K562 (cell line): ENCODE measurements at regions not wholly inside any gene's neighbourhood (a gene's known extent, or its start where the extent isn't known, plus 50 kb on each side); places are given as distances from the start of the nearest gene placed in this dataset.

ENCODE experiments used
- CAMTA2 ChIP-seq: fragments of 250-450 bp; sonication (Bioruptor Pico); conservative IDR thresholded peaks from 2 replicates; pipeline ENCODE4 v1.5.1; 2022
- CTBP1 ChIP-seq: fragments of 450-650 bp; IDR thresholded peaks from 2 replicates; pipeline ENCODE4 v1.6.1; 2016; ENCODE audit warnings: borderline replicate concordance
- GTF2A2 ChIP-seq: IDR thresholded peaks from 2 replicates; pipeline ENCODE4 v1.6.1; 2016; ENCODE audit warnings: mild to moderate bottlenecking, missing genetic modification characterization, missing compliant biosample characterization
- MIER1 ChIP-seq: fragments of 450-650 bp; IDR thresholded peaks from 2 replicates; pipeline ENCODE4 v1.6.1; 2016; ENCODE audit warnings: antibody characterized with exemption, mild to moderate bottlenecking, low read depth
- MTA1 ChIP-seq: fragments of 450-650 bp; IDR thresholded peaks from 2 replicates; pipeline ENCODE4 v1.6.1; 2017; ENCODE audit warnings: borderline replicate concordance
- TAF9B ChIP-seq: fragments of 450-650 bp; IDR thresholded peaks from 2 replicates; pipeline ENCODE4 v1.6.1; 2018; ENCODE audit warnings: mild to moderate bottlenecking; ENCODE audit not compliant: partially characterized antibody
- ZNF431 ChIP-seq: sonication (generic); formaldehyde crosslinking; IDR thresholded peaks from 2 replicates; pipeline ENCODE4 v1.8.0; 2022; ENCODE audit warnings: mild to moderate bottlenecking, missing genetic modification reagents
- ZNF717 ChIP-seq: fragments of 250-450 bp; sonication (Bioruptor Pico); IDR thresholded peaks from 2 replicates; pipeline ENCODE4 v1.5.0; 2021
- TF ChIP-seq, protein P1 (sequence below), 2 experiments: fragments of 450-650 bp; IDR thresholded peaks; 2 replicates each; pipeline ENCODE4 v1.6.1; 2018; ENCODE audit warnings: mild to moderate bottlenecking in 2 of 2, low read depth in 1 of 2; ENCODE audit not compliant: partially characterized antibody in 2 of 2
- TF ChIP-seq, protein P2 (sequence below): fragments of 150-350 bp; conservative IDR thresholded peaks from 2 replicates; pipeline ENCODE4 v1.6.1; 2014; ENCODE audit warnings: low read length
- TF ChIP-seq, protein P3 (sequence below): fragments of 250-450 bp; sonication (Bioruptor Pico); IDR thresholded peaks from 2 replicates; pipeline ENCODE4 v1.4.0; 2020; ENCODE audit warnings: mild to moderate bottlenecking, moderate library complexity
- TF ChIP-seq, protein P4 (sequence below): fragments of 200-800 bp; sonication (Bioruptor generic); IDR thresholded peaks from 2 replicates; pipeline ENCODE4 v1.6.1; 2017; ENCODE audit warnings: missing genetic modification characterization, missing compliant biosample characterization
- TF ChIP-seq, protein P5 (sequence below): sonication (generic); formaldehyde crosslinking; IDR thresholded peaks from 2 replicates; pipeline ENCODE4 v1.8.0; 2022; ENCODE audit warnings: mild to moderate bottlenecking, missing genetic modification reagents
- TF ChIP-seq, protein P6 (sequence below): IDR thresholded peaks from 2 replicates; pipeline ENCODE4 v1.6.1; 2016; ENCODE audit warnings: missing genetic modification characterization, missing compliant biosample characterization

DNA sequence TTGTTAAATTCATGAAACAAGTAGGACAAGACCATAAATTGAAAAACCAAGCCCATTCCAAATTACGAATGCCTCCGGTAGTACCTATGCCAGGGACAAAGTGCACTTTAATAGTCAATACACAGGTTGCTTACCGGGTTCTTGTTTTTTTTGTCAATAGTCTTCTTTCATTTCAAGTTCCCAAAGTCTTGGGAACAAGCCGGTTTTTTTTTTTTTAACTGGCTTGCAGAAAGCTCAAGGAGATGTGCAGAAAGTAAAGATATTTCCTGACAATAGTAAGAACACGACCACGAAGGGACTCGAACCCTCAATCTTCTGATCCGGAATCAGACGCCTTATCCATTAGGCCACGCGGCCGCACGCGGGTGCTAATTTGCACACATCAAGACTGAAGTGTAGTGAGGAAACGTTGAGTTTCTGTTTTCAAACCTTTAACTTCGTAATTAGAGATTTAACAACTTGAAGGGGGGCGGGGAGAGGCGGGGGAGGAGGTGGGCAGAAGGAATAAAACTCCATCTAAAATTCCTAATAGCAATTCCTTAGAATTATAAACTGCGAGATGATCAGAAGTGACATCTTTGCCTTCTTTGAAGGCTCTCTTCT, 181.0 kb downstream of the TRIM27 start (continued):
- TF ChIP-seq, protein P1, sequence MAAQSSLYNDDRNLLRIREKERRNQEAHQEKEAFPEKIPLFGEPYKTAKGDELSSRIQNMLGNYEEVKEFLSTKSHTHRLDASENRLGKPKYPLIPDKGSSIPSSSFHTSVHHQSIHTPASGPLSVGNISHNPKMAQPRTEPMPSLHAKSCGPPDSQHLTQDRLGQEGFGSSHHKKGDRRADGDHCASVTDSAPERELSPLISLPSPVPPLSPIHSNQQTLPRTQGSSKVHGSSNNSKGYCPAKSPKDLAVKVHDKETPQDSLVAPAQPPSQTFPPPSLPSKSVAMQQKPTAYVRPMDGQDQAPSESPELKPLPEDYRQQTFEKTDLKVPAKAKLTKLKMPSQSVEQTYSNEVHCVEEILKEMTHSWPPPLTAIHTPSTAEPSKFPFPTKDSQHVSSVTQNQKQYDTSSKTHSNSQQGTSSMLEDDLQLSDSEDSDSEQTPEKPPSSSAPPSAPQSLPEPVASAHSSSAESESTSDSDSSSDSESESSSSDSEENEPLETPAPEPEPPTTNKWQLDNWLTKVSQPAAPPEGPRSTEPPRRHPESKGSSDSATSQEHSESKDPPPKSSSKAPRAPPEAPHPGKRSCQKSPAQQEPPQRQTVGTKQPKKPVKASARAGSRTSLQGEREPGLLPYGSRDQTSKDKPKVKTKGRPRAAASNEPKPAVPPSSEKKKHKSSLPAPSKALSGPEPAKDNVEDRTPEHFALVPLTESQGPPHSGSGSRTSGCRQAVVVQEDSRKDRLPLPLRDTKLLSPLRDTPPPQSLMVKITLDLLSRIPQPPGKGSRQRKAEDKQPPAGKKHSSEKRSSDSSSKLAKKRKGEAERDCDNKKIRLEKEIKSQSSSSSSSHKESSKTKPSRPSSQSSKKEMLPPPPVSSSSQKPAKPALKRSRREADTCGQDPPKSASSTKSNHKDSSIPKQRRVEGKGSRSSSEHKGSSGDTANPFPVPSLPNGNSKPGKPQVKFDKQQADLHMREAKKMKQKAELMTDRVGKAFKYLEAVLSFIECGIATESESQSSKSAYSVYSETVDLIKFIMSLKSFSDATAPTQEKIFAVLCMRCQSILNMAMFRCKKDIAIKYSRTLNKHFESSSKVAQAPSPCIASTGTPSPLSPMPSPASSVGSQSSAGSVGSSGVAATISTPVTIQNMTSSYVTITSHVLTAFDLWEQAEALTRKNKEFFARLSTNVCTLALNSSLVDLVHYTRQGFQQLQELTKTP (IDR thresholded peaks at IDR 0.05; ENCODE audit: low read depth in 1 of 2, partially characterized antibody in 2 of 2), result peak in 1 of 2 experiments; percentile 18
- TF ChIP-seq, protein P2, sequence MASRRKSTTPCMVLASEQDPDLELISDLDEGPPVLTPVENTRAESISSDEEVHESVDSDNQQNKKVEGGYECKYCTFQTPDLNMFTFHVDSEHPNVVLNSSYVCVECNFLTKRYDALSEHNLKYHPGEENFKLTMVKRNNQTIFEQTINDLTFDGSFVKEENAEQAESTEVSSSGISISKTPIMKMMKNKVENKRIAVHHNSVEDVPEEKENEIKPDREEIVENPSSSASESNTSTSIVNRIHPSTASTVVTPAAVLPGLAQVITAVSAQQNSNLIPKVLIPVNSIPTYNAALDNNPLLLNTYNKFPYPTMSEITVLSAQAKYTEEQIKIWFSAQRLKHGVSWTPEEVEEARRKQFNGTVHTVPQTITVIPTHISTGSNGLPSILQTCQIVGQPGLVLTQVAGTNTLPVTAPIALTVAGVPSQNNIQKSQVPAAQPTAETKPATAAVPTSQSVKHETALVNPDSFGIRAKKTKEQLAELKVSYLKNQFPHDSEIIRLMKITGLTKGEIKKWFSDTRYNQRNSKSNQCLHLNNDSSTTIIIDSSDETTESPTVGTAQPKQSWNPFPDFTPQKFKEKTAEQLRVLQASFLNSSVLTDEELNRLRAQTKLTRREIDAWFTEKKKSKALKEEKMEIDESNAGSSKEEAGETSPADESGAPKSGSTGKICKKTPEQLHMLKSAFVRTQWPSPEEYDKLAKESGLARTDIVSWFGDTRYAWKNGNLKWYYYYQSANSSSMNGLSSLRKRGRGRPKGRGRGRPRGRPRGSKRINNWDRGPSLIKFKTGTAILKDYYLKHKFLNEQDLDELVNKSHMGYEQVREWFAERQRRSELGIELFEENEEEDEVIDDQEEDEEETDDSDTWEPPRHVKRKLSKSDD, result no peak
- TF ChIP-seq CTBP1, result no peak
- no peak for TF ChIP-seq TAF9B
- TF ChIP-seq, protein P3, sequence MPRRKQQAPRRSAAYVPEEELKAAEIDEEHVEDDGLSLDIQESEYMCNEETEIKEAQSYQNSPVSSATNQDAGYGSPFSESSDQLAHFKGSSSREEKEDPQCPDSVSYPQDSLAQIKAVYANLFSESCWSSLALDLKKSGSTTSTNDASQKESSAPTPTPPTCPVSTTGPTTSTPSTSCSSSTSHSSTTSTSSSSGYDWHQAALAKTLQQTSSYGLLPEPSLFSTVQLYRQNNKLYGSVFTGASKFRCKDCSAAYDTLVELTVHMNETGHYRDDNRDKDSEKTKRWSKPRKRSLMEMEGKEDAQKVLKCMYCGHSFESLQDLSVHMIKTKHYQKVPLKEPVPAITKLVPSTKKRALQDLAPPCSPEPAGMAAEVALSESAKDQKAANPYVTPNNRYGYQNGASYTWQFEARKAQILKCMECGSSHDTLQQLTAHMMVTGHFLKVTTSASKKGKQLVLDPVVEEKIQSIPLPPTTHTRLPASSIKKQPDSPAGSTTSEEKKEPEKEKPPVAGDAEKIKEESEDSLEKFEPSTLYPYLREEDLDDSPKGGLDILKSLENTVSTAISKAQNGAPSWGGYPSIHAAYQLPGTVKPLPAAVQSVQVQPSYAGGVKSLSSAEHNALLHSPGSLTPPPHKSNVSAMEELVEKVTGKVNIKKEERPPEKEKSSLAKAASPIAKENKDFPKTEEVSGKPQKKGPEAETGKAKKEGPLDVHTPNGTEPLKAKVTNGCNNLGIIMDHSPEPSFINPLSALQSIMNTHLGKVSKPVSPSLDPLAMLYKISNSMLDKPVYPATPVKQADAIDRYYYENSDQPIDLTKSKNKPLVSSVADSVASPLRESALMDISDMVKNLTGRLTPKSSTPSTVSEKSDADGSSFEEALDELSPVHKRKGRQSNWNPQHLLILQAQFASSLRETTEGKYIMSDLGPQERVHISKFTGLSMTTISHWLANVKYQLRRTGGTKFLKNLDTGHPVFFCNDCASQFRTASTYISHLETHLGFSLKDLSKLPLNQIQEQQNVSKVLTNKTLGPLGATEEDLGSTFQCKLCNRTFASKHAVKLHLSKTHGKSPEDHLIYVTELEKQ (CRISPR knock-in tag), result no peak
- no peak for TF ChIP-seq ZNF431 (CRISPR knock-in tag)
- no peak for TF ChIP-seq MTA1
- TF ChIP-seq CAMTA2 (CRISPR knock-in tag), result no peak
- no peak for TF ChIP-seq MIER1
- TF ChIP-seq, protein P4, sequence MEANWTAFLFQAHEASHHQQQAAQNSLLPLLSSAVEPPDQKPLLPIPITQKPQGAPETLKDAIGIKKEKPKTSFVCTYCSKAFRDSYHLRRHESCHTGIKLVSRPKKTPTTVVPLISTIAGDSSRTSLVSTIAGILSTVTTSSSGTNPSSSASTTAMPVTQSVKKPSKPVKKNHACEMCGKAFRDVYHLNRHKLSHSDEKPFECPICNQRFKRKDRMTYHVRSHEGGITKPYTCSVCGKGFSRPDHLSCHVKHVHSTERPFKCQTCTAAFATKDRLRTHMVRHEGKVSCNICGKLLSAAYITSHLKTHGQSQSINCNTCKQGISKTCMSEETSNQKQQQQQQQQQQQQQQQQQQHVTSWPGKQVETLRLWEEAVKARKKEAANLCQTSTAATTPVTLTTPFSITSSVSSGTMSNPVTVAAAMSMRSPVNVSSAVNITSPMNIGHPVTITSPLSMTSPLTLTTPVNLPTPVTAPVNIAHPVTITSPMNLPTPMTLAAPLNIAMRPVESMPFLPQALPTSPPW, result peak; percentile 90
- TF ChIP-seq GTF2A2, result no peak
- TF ChIP-seq, protein P5, sequence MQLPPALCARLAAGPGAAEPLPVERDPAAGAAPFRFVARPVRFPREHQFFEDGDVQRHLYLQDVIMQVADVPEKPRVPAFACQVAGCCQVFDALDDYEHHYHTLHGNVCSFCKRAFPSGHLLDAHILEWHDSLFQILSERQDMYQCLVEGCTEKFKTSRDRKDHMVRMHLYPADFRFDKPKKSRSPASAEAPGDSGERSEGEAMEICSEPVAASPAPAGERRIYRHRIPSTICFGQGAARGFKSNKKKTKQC (CRISPR knock-in tag), result no peak
- TF ChIP-seq ZNF717 (CRISPR knock-in tag), result no peak
- TF ChIP-seq, protein P6, sequence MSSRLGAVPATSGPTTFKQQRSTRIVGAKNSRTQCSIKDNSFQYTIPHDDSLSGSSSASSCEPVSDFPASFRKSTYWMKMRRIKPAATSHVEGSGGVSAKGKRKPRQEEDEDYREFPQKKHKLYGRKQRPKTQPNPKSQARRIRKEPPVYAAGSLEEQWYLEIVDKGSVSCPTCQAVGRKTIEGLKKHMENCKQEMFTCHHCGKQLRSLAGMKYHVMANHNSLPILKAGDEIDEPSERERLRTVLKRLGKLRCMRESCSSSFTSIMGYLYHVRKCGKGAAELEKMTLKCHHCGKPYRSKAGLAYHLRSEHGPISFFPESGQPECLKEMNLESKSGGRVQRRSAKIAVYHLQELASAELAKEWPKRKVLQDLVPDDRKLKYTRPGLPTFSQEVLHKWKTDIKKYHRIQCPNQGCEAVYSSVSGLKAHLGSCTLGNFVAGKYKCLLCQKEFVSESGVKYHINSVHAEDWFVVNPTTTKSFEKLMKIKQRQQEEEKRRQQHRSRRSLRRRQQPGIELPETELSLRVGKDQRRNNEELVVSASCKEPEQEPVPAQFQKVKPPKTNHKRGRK (tag), result no peak
